B cell (primary cell): ENCODE measurements at regions not wholly inside any gene's neighbourhood (a gene's known extent, or its start where the extent isn't known, plus 50 kb on each side); places are given as distances from the start of the nearest gene placed in this dataset.

Experiments used
- CTCF ChIP-seq: fragments of 200-600 bp; IDR thresholded peaks from one replicate; pipeline ENCODE4 v1.8.0; 2022; ENCODE audit warnings: antibody characterized with exemption, mild to moderate bottlenecking
- EZH2 ChIP-seq: IDR thresholded peaks from 2 replicates; pipeline ENCODE4 v1.6.1; 2012; ENCODE audit warnings: borderline replicate concordance, low read depth, mild to moderate bottlenecking, moderate library complexity, low read length; ENCODE audit not compliant: insufficient read depth, poor library complexity, severe bottlenecking

- TF ChIP-seq CTCF = no peak
- TF ChIP-seq EZH2 = no peak
Measured at GRCh38 chr4:155072417-155072816, 136.0 kb upstream of the NPY2R start.
